NCI-H1436 (cell line): ENCODE measurements at regions not wholly inside any gene's neighbourhood (a gene's known extent, or its start where the extent isn't known, plus 50 kb on each side); places are given as distances from the start of the nearest gene placed in this dataset.

Experiments used
- DNase-seq: peaks from one replicate; lab custom pipeline; 2025; lab: John Stamatoyannopoulos, UW

DNA sequence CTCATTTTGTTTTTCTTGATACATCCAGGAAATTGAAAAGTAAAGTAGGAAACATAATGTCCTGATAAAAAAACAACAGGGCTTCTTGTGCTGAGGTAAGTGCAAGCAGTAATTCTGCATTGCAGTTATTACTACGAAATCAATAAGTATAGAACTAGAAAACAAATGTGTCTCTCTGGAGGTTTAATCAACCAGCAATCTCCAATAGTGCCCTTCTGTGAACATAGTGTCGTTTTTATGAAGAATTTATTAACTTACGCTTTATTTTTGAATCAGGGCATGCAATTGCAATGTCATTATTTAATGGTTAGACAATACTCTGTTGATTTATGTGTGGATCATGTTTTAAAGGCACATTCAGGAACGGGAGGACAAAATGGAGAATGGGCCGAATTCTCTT lies 494.1 kb upstream of the NOVA1 start:
- DNase-seq, result no peak

DNA sequence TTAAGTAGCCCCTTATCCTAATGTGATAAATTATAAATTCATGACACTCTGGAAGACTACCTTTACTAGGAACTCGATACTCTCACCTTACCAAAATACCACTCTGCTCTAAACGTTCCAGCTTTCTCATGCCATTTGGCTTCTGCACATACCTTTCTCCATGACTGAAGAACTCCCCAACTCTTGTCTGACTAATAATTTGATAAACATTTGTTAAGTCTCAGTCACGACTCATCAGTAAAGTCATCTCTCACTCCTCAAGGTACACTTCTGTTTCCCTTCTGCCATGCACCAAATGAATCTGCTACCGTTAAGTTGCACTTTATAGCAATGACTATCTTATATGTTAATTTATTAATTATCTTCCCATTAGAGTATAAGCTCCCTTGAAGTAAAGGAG lies 498.3 kb upstream of the NOVA1 start:
- DNase-seq, result no peak

DNA sequence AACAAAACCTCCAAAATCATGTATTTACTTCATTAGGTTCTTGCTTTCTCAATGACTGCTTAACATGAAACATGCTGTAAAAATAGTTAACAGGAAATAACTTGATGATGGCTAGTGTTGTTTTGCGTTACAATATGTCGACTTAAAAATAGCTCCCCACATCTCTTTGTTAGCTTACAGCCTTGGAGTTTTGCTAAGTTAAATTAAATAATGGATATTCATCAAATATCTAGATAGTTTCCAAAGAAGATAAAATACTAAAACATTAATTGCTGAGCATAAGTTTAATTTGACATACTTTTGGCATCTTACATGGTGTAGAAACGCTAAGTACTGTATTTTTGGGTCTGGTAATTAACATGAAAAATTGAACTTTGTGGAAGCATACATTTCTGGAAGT lies 500.6 kb upstream of the NOVA1 start:
- no peak for DNase-seq

DNA sequence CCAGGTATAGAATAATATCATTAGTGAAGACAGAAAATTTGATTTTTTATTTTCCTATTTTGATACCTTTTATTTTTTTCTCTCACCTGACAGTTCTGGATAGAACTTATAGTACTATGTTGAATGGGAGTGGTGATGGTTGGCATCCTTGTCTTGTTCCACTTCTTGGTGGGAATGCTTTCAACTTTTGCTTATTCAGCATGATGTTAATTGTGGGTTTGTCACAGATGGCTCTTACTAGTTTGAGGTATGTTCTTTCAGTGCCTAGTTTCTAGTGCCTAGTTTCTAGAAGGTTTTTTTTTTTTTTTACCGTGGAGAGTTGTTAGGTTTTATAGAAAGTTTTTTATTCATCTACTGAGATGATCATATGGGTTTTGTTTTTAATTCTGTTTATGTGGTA lies 516.3 kb upstream of the NOVA1 start:
- DNase-seq, result no peak

DNA sequence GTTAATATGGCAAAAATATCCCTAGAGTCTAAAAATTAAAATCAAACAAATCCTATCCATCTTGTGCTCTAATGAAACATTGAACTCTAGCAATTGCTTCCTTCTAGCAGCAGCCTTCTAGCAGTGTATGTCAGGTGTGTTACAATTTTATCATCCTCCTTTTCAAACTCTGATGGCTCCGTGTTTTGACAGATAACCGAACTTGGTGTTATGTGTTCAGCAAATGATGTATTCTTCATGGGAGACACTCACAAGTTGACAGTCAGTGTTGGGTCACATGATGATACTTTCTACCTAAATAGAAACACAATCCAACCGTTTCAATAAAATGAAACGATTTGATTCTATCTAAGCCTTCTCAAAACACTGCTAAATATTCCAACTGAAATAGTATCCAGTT lies 525.3 kb upstream of the NOVA1 start:
- no peak for DNase-seq

DNA sequence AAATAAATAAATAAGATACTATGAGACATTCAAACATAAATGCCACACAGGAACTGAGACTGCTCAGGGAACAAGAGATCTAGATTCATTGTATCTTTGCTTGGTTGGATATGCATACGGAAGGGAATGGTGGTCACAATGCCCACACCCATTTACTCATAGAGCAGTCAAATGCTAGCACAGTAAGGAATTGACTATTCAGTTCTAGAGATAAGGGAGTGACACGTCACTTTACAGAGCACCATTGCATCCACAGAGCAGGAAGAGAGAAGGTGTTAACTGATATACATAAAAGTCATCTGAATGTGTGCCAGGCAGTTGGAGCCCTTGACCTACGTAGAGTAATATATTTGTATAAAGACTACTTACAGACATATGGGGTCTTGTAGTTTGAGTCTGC lies 530.0 kb upstream of the NOVA1 start:
- DNase-seq, result no peak

DNA sequence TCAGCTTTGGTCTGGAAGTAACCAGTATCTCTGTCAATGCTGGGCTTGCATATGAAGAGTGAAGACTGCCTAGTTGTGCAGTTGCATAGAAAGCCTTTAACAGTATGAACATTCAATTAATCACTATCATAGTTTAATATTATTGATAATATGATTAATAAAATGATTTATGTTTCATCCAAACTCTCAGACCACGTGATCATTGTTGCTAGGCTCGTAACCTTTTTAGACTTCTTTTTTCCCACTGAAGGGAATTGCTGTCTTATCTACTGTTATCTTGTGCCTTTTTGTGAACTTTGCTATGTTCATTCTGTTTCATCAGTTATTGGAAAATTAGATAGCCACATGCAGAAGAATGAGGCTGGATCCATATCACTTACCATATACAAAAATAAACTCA lies 536.4 kb upstream of the NOVA1 start:
- no peak for DNase-seq

DNA sequence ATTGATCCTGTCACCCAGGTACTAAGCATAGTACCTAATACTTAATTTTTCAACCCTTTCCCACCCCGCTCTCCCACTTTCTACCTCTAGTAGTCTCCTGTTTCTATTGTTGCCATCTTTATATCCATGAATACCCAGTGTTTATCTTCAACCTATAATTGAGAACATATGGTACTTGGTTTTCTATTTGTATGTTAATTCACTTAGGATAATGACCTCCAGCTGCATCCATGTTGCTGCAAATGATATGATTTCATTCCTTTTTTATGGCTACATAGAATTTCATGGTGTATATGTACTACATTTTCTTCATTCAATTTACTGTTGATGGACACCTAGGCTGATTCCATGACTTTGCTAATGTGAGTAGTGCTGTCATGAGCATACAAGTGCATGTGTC lies 547.3 kb upstream of the NOVA1 start:
- DNase-seq, result no peak

DNA sequence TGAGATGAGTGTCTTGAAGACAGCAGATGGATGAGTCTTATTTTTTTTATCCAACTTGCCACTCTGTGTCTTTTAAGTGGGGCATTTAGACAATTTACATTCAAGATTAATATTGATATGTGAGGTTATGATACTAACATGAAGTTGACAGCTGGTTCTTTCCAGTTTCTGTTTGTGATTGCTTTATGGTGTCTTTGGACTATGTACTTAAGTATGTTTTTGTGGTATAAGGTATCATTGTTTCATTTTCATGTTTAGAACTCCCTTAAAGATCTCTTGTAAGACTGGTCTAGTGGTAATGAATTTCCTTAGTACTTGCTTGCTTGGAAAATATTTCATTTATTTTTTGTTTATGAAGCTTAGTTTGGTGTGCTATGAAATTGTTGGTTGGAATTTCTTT lies 550.3 kb upstream of the NOVA1 start:
- DNase-seq, result no peak

DNA sequence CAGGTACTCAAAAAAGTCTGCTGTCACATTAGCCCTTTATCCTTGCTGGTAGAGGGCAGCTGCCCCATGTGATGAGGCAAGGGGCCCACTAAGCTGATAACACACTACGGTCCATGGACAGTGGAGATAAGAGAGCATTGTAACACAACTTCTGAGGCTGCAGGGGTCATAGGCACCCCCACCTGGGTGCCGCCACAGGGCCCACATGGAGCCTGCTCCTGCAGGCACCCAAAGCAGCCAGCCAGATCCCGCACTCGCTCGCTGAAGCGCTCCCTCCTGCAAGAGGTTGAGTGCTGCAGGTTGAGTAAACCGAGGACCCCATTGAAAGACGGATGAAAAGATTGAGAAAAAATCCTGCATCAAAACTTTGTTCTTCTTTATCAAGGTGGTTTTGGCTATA lies 566.3 kb upstream of the NOVA1 start:
- DNase-seq, result no peak

DNA sequence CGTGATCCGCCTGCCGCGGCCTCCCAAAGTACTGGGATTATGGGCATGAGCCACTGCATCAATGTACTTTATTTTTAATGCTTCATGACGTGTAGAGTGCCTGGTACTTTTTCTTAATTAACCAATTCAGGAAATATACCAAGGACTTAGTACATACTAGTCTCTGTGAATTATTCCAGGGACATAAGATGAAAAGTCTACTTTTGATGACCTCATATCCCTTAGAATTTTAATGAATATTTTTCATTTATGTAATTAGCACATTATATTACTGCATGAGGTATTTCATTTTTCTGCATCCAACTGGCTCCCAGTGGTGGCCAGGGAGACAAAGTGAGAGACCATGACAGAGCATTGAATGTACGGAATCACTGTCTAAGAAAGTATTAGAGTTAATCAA lies 577.7 kb upstream of the NOVA1 start:
- no peak for DNase-seq

DNA sequence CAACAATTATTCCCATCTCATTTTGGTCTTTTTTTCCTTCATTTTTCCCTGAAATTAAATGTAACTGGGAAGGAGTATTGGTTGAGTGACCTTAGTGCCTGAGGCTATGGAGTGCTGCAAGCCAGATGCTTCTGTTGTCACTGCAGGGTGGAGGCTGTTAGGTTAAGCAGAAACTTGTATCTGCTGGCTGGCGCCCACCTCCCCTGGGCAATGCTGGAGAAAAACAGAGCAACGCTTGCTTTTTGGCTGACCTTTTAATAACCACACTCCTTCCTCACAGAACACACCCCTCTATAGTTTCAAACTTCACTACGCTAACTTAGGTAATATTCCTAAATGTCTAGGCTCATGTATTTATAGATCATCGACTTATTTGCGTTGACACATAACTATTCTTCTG lies 583.5 kb upstream of the NOVA1 start:
- DNase-seq, result no peak

DNA sequence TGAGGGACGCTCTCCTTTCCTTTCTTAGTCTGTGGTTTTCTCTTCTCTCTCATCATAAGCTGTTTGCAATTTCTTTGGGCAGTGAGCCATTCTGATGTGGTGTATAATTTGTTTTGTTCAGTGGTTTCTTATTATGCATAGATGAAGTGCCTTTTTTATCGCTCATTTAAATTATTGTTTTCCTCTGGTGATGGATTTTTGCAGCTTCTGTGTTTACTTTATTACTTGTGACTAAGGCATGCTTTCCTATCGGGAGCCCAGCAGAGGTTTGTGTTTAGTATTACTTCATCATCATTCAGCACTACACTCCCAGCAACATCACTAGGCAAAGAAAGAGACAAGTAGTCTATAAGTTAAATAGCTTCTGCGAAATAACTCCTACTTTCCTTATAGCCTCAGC lies 586.6 kb upstream of the NOVA1 start:
- DNase-seq, result no peak

DNA sequence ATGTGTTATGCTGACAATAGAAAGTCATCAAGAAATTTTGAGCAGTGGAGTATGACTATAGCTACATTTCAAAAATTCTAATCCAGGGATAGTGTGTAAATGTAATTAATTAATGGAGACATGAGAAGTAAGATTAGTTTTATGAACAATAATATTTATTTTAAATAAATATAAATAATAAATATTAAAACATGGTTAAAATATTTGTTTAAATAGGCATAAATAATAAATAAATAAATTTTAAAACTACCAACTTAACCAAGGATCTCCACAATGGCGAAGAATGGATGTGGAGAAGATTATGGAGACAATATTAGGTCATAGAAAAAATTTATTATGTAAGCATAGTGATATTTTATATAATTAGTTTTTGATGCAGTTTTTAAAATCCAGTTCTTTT lies 588.2 kb upstream of the NOVA1 start:
- no peak for DNase-seq

DNA sequence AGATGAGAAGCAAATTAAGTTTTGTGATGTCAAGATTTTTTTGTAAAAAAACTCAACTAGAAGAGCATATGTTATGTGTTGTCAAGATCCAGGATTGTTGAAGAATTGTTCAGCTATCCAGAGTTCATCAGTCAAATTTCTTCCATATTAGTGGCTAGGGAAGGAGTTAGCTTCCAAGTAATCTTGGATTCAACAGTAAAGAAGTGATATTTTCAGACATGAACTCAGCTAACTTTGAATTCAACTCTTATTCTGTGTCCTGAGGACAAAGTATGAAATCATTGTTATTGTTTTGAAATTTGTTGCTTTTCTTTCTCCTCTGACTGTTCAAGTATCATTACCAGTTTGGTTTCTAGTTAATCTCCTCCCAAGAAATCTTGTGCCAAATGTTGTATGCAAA lies 589.3 kb upstream of the NOVA1 start:
- no peak for DNase-seq

DNA sequence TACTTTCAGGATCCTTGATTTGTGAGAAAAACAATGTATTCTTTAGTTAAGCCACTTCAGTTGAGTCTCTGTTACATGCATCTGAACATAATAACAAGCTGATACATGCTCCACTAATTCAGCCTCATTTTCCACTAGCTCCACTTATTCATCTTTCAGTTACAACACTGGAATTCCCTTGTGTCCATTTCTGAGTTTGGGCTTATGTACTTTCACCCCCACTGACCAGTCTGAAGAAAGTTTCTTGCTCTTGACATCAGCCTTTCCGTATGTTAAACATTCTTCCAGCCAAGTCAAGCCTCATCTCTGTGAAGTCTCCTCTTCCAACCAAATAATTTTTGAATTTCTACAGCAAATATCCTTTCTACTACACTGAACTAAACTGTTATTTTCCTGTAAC lies 592.5 kb upstream of the NOVA1 start:
- DNase-seq, result no peak

DNA sequence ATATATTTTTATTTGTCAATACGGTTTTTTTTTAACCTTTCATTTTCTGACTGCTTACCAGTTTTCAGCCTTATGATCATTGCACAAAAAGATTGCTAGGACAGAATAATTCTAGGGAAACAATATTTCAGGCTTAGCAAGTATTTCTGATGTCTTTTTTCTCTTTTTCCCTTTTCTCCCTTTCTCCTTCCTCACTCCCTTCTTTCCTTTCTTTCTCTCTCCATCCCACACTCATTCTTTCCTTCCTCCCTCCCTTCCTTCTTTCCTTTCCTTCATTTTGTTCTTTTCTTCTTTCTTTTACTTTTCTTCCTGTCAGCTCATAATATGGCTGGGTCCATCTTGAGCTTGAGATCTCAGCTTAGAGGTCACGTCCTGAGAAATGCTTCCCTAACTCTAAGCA lies 601.4 kb upstream of the NOVA1 start:
- DNase-seq, result no peak

DNA sequence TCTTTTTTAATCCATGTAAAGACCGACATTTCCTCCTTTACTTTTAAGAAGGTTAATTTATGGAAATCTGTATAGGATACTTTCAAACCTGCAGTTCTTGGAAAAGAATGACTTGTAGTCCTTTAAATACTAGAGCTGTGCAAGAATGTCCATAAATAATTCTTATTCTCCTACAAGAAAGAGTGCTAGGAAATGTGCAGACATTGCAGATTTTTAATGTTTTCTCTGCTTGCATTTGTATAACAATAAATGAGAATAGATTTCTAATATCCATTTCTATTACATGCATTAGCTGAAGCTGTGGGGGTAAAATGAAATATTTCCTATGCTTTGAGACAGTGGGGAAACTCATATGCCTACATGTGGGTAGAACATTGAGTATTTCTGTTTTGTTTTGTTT lies 607.2 kb upstream of the NOVA1 start:
- DNase-seq, result no peak

DNA sequence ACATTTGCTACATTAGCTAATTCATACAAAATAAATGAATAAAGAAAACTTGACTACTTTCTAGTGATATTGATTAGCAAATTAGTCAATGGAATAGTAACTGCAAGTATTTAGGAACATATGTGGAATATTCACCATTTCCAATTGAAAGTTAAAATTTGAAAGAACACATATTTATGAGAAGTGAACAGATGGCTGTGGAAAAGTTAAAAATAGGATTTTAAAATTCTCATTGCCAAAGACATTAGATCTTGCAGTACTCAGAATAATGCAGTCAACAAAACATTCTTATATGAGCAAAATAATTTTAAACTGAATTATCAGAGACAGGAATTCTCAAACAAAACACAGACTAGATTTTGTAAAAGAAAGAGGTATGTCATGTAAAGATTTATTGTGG lies 613.9 kb upstream of the NOVA1 start:
- DNase-seq, result no peak

DNA sequence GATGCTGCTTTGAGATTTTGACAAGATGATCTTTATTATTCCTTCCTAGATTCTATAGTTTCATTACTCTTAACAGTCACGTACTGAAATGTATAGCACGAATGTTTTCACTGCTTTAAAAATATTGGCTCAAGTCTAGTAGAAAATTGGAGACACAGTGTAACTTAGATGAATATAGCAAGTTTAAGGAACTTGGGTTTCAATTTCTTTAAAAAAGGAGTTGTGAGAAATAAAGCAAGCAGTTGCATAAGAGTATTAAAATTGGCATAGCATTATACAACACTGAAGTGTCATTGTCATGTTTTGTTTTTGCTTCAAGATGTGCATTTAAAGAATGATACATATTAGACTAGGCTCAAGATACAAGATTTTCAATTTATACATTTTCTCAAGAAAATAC lies 624.8 kb upstream of the NOVA1 start:
- no peak for DNase-seq

DNA sequence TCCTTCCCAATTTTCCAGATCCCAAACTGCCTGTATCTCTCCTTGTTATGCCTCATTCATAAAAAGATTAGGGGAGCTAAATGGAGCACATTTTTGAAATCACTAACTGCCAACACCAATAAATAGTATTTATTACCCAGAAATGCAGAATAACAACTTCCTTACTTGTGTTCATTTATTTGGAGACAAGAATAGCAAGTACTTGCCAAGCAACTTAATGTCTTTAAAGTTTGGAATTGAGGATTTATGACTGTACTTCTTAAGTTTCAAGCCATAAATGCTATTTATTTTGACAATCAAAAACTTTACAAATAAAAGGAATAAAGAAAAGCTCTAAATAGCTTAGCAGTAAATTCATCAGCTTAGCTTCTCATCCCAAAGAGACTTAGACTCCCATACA lies 626.1 kb upstream of the NOVA1 start:
- no peak for DNase-seq

DNA sequence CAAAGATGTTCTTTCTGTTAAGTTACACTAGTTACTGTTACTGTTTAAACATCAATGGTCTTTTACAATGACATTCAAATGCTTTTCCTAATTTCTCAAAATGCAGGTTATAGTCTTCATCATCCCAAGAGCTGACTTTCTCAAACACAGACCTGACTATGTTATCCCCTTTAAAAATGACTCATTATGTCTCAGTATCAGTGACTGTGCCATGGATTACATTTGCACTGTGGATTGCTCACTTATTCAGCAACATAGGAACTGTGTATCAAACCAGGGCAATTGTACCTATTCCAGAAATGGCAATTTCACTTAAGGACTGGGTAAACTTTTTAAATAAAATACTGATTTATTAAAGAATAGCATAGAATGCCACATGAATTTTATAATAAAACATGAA lies 630.2 kb upstream of the NOVA1 start:
- no peak for DNase-seq

DNA sequence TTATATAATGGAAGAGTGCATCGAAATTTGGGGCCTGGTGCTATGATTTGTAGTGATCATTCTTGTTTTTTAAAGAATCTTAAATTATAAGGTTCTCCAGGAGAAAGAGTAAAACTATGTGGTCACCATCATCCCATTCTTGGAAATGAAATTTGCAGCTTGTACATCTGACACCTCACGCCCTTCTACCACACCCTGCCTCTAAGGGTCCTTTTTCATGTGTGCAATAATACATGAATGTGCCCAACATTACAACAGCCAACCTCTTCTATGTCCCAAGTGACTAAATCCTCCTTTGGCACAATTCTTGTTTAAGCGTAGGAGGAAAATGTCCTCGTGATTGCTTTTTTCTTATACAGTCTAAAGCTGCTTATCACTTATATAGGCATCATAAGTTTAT lies 636.5 kb upstream of the NOVA1 start:
- no peak for DNase-seq

DNA sequence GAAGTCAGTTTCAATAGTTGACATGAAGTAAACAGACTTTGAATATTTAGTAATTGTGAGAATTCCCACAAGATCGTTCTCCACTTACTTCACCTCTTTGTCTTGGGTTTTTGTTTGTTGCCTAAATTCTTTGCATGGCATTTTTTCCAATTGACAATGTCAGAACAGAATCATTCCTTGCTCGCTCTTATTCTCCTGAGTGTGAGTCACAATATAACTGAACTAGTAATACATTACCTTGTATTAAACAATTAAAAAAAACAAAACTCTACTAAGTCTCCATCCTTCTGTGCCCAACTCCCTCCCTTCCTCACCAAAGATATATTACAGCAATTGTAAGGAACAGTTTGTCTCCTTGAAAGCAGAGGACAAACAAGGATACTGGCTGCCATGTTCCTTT lies 638.8 kb upstream of the NOVA1 start:
- no peak for DNase-seq

DNA sequence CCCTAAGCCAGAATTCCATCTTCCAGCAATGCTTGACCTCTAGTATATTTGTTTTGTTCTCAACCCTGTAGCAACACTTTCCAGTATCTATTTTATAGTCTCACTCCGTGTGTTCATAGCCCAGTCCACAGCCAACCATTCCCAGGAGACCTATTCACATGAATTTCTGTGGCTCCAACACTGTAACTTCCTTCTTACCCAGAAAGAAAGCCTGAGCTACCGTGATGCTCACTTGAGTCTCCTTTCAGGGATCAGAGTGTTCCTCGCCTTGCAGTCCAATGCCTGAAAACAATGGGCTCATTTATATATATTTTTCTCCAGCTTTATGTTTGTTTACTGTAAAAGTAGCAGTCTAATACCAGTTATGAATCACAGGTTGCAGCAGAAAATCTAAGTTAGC lies 645.0 kb upstream of the NOVA1 start:
- no peak for DNase-seq

DNA sequence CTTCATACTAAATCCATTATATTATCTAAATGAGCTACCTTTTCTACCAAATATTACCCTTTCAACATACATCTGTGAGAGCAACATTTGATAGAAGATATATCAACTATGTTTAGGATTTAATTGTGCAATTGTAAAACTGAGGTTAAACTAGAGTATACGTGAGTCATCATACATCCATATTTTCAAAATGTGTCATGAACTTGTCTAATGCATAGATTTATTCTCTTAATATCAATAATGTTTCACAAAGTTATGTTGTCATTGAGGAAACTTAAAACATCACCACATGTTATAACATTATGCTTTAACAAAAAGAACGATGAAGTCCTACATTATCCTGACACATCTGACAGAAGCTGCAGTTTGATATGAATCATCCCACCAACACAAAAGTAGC lies 645.5 kb upstream of the NOVA1 start:
- DNase-seq, result no peak
